ENCODE measurements at regions not wholly inside any gene's neighbourhood (a gene's known extent, or its start where the extent isn't known, plus 50 kb on each side); places are given as distances from the start of the nearest gene placed in this dataset.

- no peak for TF ChIP-seq CTCF (IDR thresholded peaks at IDR 0.05)
- no peak for TF ChIP-seq POLR2A (IDR thresholded peaks at IDR 0.05)
- TF ChIP-seq POLR2AphosphoS5 (IDR thresholded peaks at IDR 0.05): no peak
- TF ChIP-seq EP300 (IDR thresholded peaks at IDR 0.05): no peak
Observed at GRCh38 chr15:77839456-77839855, 206.7 kb upstream of the LINGO1 start.
